Lower leg skin (tissue), 4 donors: ENCODE measurements at regions not wholly inside any gene's neighbourhood (a gene's known extent, or its start where the extent isn't known, plus 50 kb on each side); places are given as distances from the start of the nearest gene placed in this dataset.

Experiments used
- DNase-seq, 2 donors: peaks; one replicate each; pipeline ENCODE4 v3.0.0-alpha.2; 2019; ENCODE audit warnings: low spot score in 2 of 2
- H3K4me3 ChIP-seq: fragments of 200-600 bp; sonication (generic); 2 replicates; pipeline ENCODE4 v1.5.1; 2017; ENCODE audit warnings: mild to moderate bottlenecking, low read depth; ENCODE audit not compliant: poor library complexity, severe bottlenecking
- CTCF ChIP-seq, 3 donors: fragments of 450-650 bp; IDR thresholded peaks; one replicate each; pipeline ENCODE4 v1.5.1; 2016; ENCODE audit warnings: antibody characterized with exemption in 3 of 3, mild to moderate bottlenecking in 3 of 3, moderate library complexity in 2 of 3
- POLR2A ChIP-seq, 2 donors: fragments of 450-650 bp; IDR thresholded peaks; one replicate each; pipeline ENCODE4 v1.6.1; 2016 to 2017; ENCODE audit warnings: antibody characterized with exemption in 2 of 2, mild to moderate bottlenecking in 1 of 2, moderate library complexity in 1 of 2
- WGBS, 2 donors: methylation state at CpG; one replicate each; pipeline ENCODE4 v1.1.5; 2018; 5-methylcytosine and 5-hydroxymethylcytosine counted together
- intact Hi-C: fragments of 100-400 bp; cut with DNase I; formaldehyde crosslinking; loops from one replicate; pipeline ENCODE4 v1.15.0; 2023; ENCODE audit warnings: low total_unique reads

GRCh38 chr11:82639251-82639650, 94.4 kb downstream of the FAM181B start:
- no peak for DNase-seq
- H3K4me3 ChIP-seq: no peak overlapping the region
- intact Hi-C loops: no loop called here
- no peak for TF ChIP-seq CTCF (IDR thresholded peaks at IDR 0.05)
- no peak for TF ChIP-seq POLR2A (IDR thresholded peaks at IDR 0.05)
- WGBS, 2 donors: 26 to 38% methylated on average over 3 of the region's 3 CpGs

- 50 to 53% methylated on average over 1 of the region's 1 CpG for WGBS, 2 donors
- TF ChIP-seq POLR2A (IDR thresholded peaks at IDR 0.05): no peak
- TF ChIP-seq CTCF (IDR thresholded peaks at IDR 0.05): no peak
- intact Hi-C loops: no loop called here
- H3K4me3 ChIP-seq: no peak overlapping the region
- DNase-seq: no peak
Measured at GRCh38 chr11:82636615-82637014, 97.0 kb downstream of the FAM181B start.

- DNase-seq: no peak
- WGBS, 2 donors: 81 to 86% methylated on average over 2 of the region's 2 CpGs
- intact Hi-C loops: no loop called here
- TF ChIP-seq CTCF (IDR thresholded peaks at IDR 0.05) (no peak), POLR2A (IDR thresholded peaks at IDR 0.05) (no peak)
- no peak overlapping the region for H3K4me3 ChIP-seq
Measured at GRCh38 chr11:82634091-82634490, 99.6 kb downstream of the FAM181B start.

- no peak for DNase-seq
- no peak overlapping the region for H3K4me3 ChIP-seq
- 45 to 66% methylated on average over 4 of the region's 4 CpGs for WGBS, 2 donors
- intact Hi-C loops: no loop called here
- TF ChIP-seq POLR2A (IDR thresholded peaks at IDR 0.05): no peak
- no peak for TF ChIP-seq CTCF (IDR thresholded peaks at IDR 0.05)
Measured at GRCh38 chr11:82631722-82632630, 101.7 kb downstream of the FAM181B start.

- TF ChIP-seq POLR2A (IDR thresholded peaks at IDR 0.05) (no peak), CTCF (IDR thresholded peaks at IDR 0.05) (no peak)
- no peak for DNase-seq
- H3K4me3 ChIP-seq: no peak overlapping the region
- intact Hi-C loops: no loop called here
Measured at GRCh38 chr11:82610671-82611070, 123.0 kb downstream of the FAM181B start.

GRCh38 chr11:82606738-82607137, 126.9 kb downstream of the FAM181B start:
- DNase-seq: no peak
- TF ChIP-seq POLR2A (IDR thresholded peaks at IDR 0.05) (no peak), CTCF (IDR thresholded peaks at IDR 0.05) (no peak)
- 88 to 90% methylated on average over 1 of the region's 1 CpG for WGBS, 2 donors
- intact Hi-C loops: no loop called here
- H3K4me3 ChIP-seq: no peak overlapping the region
